HepG2 (cell line): ENCODE measurements at regions not wholly inside any gene's neighbourhood (a gene's known extent, or its start where the extent isn't known, plus 50 kb on each side); places are given as distances from the start of the nearest gene placed in this dataset.

Experiments
- ATAC-seq: fragments of 200-7000 bp; cut with Tn5 transposase; 3 replicates; pipeline ENCODE4 v1.9.1; 2020; ENCODE audit warnings: mild to moderate bottlenecking, moderate library complexity
- BruUV-seq: library from RNA; stranded (reverse); fragments of 400-500 nt; replicated peaks from 2 replicates; lab custom pipeline; 2021; lab: Mats Ljungman, UMichigan
- CTCF ChIA-PET: fragments of 300-600 bp; formaldehyde crosslinking; extraction: SDS; loops from one replicate; lab custom pipeline; 2021; ENCODE audit warnings: low total read pairs, inconsistent platforms, low intra/inter-chr PET ratio; lab: Yijun Ruan, JAX
- POLR2A ChIA-PET: fragments of 350-600 bp; sonication (Branson Sonifier 250); formaldehyde crosslinking; loops from one replicate; lab custom pipeline; 2020; ENCODE audit warnings: antibody characterized with exemption, inconsistent platforms; lab: Yijun Ruan, JAX
- DNase-seq: peaks from one replicate; pipeline ENCODE4 v3.0.0-alpha.2; 2015; ENCODE audit warnings: low spot score
- FAIRE-seq: peaks from 3 replicates; lab custom pipeline; 2011; peaks lifted over from hg19 to GRCh38; lab: Jason Lieb, UNC
- H2AFZ ChIP-seq: one replicate; pipeline ENCODE4 v1.6.1; 2011; ENCODE audit warnings: low read length, inconsistent platforms
- H3K27ac ChIP-seq: fragments of 300-600 bp; 3 replicates; pipeline ENCODE4 v1.8.0; 2011; ENCODE audit warnings: mixed run types, mild to moderate bottlenecking, mixed read lengths, low read length, inconsistent platforms; ENCODE audit not compliant: insufficient read depth; ENCODE audit errors: extremely low read length
- H3K27me3 ChIP-seq, 2 experiments: fragments of 200-600 bp in 1 of 2; 2 replicates in 1 of 2; 3 replicates in 1 of 2; pipeline versions ENCODE4 v1.6.0 to v1.8.0; 2011; ENCODE audit warnings: low read length in 2 of 2, mild to moderate bottlenecking in 2 of 2, moderate library complexity in 2 of 2, inconsistent platforms in 1 of 2; ENCODE audit not compliant: insufficient read depth in 2 of 2, control insufficient read depth in 1 of 2
- H3K36me3 ChIP-seq, 2 experiments: fragments of 200-600 bp in 1 of 2; replicated peaks in 1 of 2; 2 replicates in 1 of 2; 3 replicates in 1 of 2; pipeline versions ENCODE4 v1.5.1 to v1.8.0; 2011; ENCODE audit warnings: low read length in 2 of 2, inconsistent platforms in 1 of 2; ENCODE audit not compliant: insufficient read depth in 2 of 2, control insufficient read depth in 1 of 2
- H3K4me1 ChIP-seq: 2 replicates; pipeline ENCODE4 v1.5.1; 2012; ENCODE audit warnings: low read length, inconsistent platforms; ENCODE audit not compliant: insufficient read depth
- H3K4me2 ChIP-seq: 2 replicates; pipeline ENCODE4 v1.6.0; 2011; ENCODE audit warnings: low read depth, low read length, inconsistent platforms
- H3K4me3 ChIP-seq, 3 experiments: fragments of 200-600 bp in 1 of 3; sonication (generic), shearing (Covaris generic) in 1 of 3; replicated peaks in 1 of 3; 2 replicates each; pipeline ENCODE4 v1.5.1; 2011 to 2016; ENCODE audit warnings: low read length in 3 of 3, inconsistent platforms in 2 of 3, low read depth in 2 of 3, mild to moderate bottlenecking in 2 of 3, control low read depth in 1 of 3, mixed read lengths in 1 of 3; ENCODE audit not compliant: insufficient read depth in 1 of 3
- H3K79me2 ChIP-seq: one replicate; pipeline ENCODE4 v1.6.1; 2011; ENCODE audit warnings: low read length, inconsistent platforms; ENCODE audit not compliant: insufficient read depth
- H3K9ac ChIP-seq: 2 replicates; pipeline ENCODE4 v1.6.0; 2011; ENCODE audit warnings: mild to moderate bottlenecking, low read depth, low read length, inconsistent platforms; ENCODE audit not compliant: insufficient read depth
- H3K9me3 ChIP-seq: 2 replicates; pipeline ENCODE4 v1.5.1; 2012; ENCODE audit warnings: mild to moderate bottlenecking, low read length
- H4K20me1 ChIP-seq: 2 replicates; pipeline ENCODE4 v1.6.0; 2011; ENCODE audit warnings: inconsistent platforms, mild to moderate bottlenecking, low read length, moderate library complexity; ENCODE audit not compliant: insufficient read depth
- ADNP ChIP-seq: sonication (generic); formaldehyde crosslinking; IDR thresholded peaks from 2 replicates; pipeline ENCODE4 v1.4.0; 2020; ENCODE audit warnings: missing genetic modification reagents
- BCL3 ChIP-seq: sonication (generic); formaldehyde crosslinking; IDR thresholded peaks from 2 replicates; pipeline ENCODE4 v1.5.1; 2020; ENCODE audit warnings: mild to moderate bottlenecking, missing genetic modification reagents, moderate library complexity
- DMAP1 ChIP-seq: IDR thresholded peaks from 2 replicates; pipeline ENCODE4 v1.6.1; 2016
- GABPB1 ChIP-seq: IDR thresholded peaks from 2 replicates; pipeline ENCODE4 v1.6.1; 2016; ENCODE audit warnings: mild to moderate bottlenecking, missing genetic modification reagents, moderate library complexity, missing compliant biosample characterization
- JUNB ChIP-seq: sonication (generic); formaldehyde crosslinking; IDR thresholded peaks from 2 replicates; pipeline ENCODE4 v1.8.0; 2022; ENCODE audit warnings: missing genetic modification reagents, mild to moderate bottlenecking, borderline replicate concordance
- POGK ChIP-seq: sonication (generic); formaldehyde crosslinking; conservative IDR thresholded peaks from 2 replicates; pipeline ENCODE4 v1.8.0; 2022; ENCODE audit warnings: mild to moderate bottlenecking, moderate library complexity, missing genetic modification reagents
- ZFP36L1 ChIP-seq: sonication (generic); formaldehyde crosslinking; IDR thresholded peaks from 2 replicates; pipeline ENCODE4 v1.8.0; 2022; ENCODE audit warnings: mild to moderate bottlenecking, missing genetic modification reagents, moderate library complexity
- ZNF407 ChIP-seq: sonication (generic); formaldehyde crosslinking; IDR thresholded peaks from one replicate; pipeline ENCODE4 v1.5.1; 2020; ENCODE audit warnings: mild to moderate bottlenecking, missing genetic modification reagents; ENCODE audit errors: not compliant biosample characterization
- ZNF557 ChIP-seq: sonication (generic); formaldehyde crosslinking; IDR thresholded peaks from 2 replicates; pipeline ENCODE4 v1.4.0; 2020; ENCODE audit warnings: missing genetic modification reagents
- ZNF674 ChIP-seq: sonication (generic); formaldehyde crosslinking; IDR thresholded peaks from 2 replicates; pipeline ENCODE4 v1.5.0; 2020; ENCODE audit warnings: low read depth, mild to moderate bottlenecking, missing genetic modification reagents
- WGBS: methylation state at CpG from one replicate; pipeline ENCODE4 v1.1.6; 2017; ENCODE audit warnings: low lambda C conversion rate; 5-methylcytosine and 5-hydroxymethylcytosine counted together
- in situ Hi-C: cut with HindIII; loops from 2 replicates; pipeline ENCODE4 v1.10.0; 2017; ENCODE audit warnings: low pct_unique_long_range_greater_than_20kb; ENCODE audit not compliant: extremely low pct_ligation_motif_present
- intact Hi-C: fragments of 100-400 bp; cut with micrococcal nuclease; formaldehyde crosslinking; loops from one replicate; pipeline ENCODE4 v1.10.0; 2022; ENCODE audit not compliant: unreplicated experiment

GRCh38 chr6:133160536-133160935, 80.6 kb upstream of the EYA4 start:
- WGBS = 5% methylated on average over 2 of the region's 2 CpGs
- no peak overlapping the region for H3K4me3 ChIP-seq
- no TSS peak for BruUV-seq
- no peak overlapping the region for H3K9ac ChIP-seq
- H3K27me3 ChIP-seq = no peaks in the 10 kb centered on the region
- FAIRE-seq (no peak), DNase-seq (no peak), ATAC-seq (no peak)
- no peaks in the 10 kb centered on the region for H4K20me1 ChIP-seq
- H3K9me3 ChIP-seq = no peaks in the 10 kb centered on the region
- H3K4me1 ChIP-seq = no peaks in the 10 kb centered on the region
- no peak overlapping the region for H2AFZ ChIP-seq
- in situ Hi-C loops = no loop called here
- H3K79me2 ChIP-seq = no peaks in the 10 kb centered on the region
- ChIA-PET POLR2A (no interaction called here), CTCF (no interaction called here)
- H3K36me3 ChIP-seq = no peaks in the 10 kb centered on the region
- H3K4me2 ChIP-seq = no peak overlapping the region
- intact Hi-C loops = no loop called here
- no peak overlapping the region for H3K27ac ChIP-seq
- TF ChIP-seq BCL3 (CRISPR knock-in tag) = no peak
- TF ChIP-seq ZFP36L1 = no peak
- TF ChIP-seq ZNF557 (CRISPR knock-in tag) = no peak
- TF ChIP-seq ZNF674 = no peak
- no peak for TF ChIP-seq GABPB1
- no peak for TF ChIP-seq DMAP1 (CRISPR knock-in tag)
- no peak for TF ChIP-seq ADNP
- no peak for TF ChIP-seq POGK (CRISPR knock-in tag)
- no peak for TF ChIP-seq JUNB
- no peak for TF ChIP-seq ZNF407 (CRISPR knock-in tag)
